ENCODE measurements at regions not wholly inside any gene's neighbourhood (a gene's known extent, or its start where the extent isn't known, plus 50 kb on each side); places are given as distances from the start of the nearest gene placed in this dataset.
"Not testable (repeated sequence)": the region's sequence is repeated elsewhere in the genome, so short reads cannot be mapped to it uniquely, and the experiment has no call there.

DNA sequence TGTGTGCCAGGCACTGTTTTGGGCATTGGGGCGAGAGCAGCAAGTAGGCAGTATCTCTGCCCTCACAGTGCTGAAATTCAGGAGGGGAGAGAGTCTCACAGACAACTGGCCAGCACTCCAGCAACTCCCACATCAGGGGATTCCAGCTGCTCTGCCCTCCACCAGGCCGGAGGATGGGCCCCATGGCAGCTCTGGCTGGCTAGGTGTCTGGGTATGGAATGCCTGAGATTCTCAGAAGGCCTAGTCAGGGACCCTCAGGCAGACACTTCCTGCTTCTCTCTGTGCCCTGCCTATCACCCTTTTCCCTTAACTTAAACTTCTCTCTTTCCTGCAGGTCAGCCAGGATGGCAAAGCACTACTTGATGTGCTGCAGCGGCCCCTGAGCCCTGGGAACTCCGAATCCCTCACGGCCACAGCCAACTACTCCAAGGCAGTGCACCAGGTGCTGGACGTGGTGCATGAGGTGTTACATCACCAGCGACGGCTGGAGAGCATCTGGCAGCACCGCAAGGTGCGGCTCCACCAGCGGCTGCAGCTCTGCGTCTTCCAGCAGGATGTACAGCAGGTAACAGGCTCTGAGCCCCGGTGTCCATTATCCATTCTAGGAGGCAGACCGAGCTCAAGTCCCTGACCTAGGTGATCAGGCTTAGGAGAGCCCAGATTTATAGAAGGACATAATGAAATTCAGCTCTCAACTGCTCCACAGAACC is 342.2 kb upstream of the ROPN1 start:
- FAIRE-seq, result no peak
- DNase-seq (ENCODE audit: low read depth), result no peak
- Histone ChIP-seq H3K27me3 (ENCODE audit: control insufficient read depth, insufficient read depth, low read length) (peaks cover 3% of the 10 kb centered on the region), H3K36me3 (ENCODE audit: control insufficient read depth, insufficient read depth, low read length) (no peaks in the 10 kb centered on the region), H3K4me3 (ENCODE audit: low read depth, low read length) (no peak overlapping the region)
- TF ChIP-seq CTCF (IDR thresholded peaks at IDR 0.05; ENCODE audit: insufficient read depth, low read length, severe bottlenecking), result no peak

- Histone ChIP-seq H3K36me3 (ENCODE audit: control insufficient read depth, insufficient read depth, low read length) (no peaks in the 10 kb centered on the region), H3K4me3 (ENCODE audit: low read depth, low read length) (no peak overlapping the region), H3K27me3 (ENCODE audit: control insufficient read depth, insufficient read depth, low read length) (peaks cover 2% of the 10 kb centered on the region)
- TF ChIP-seq CTCF (IDR thresholded peaks at IDR 0.05; ENCODE audit: insufficient read depth, low read length, severe bottlenecking), result no peak
- DNase-seq (ENCODE audit: low read depth), result no peak
- no peak for FAIRE-seq
Observed at GRCh38 chr3:124336067-124336656, 344.2 kb upstream of the ROPN1 start.

DNA sequence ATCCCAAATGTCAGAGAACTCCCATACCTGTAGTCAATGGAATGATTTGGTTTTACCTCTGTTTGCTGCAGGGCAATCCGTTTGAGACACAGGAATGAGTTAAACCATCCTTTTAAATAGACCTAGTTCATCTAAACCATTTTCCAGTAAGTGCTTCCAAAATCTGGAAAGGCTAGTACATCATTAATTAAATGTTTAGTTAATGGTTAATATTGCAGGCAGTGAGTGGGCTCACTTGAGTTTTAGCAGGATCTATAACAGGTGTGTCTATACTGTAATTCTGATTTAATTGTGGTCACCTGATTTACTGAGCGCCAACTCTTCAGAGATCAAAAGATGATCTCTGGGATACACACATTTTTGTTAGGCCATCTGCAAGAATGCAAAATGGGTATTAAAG is 353.9 kb upstream of the ROPN1 start:
- TF ChIP-seq CTCF (IDR thresholded peaks at IDR 0.05; ENCODE audit: insufficient read depth, low read length, severe bottlenecking), result no peak
- H3K27me3 ChIP-seq (ENCODE audit: control insufficient read depth, insufficient read depth, low read length), result peaks cover 7% of the 10 kb centered on the region
- DNase-seq (ENCODE audit: low read depth), result no peak
- no peak overlapping the region for H3K4me3 ChIP-seq (ENCODE audit: low read depth, low read length)
- no peaks in the 10 kb centered on the region for H3K36me3 ChIP-seq (ENCODE audit: control insufficient read depth, insufficient read depth, low read length)
- FAIRE-seq, result no peak

DNA sequence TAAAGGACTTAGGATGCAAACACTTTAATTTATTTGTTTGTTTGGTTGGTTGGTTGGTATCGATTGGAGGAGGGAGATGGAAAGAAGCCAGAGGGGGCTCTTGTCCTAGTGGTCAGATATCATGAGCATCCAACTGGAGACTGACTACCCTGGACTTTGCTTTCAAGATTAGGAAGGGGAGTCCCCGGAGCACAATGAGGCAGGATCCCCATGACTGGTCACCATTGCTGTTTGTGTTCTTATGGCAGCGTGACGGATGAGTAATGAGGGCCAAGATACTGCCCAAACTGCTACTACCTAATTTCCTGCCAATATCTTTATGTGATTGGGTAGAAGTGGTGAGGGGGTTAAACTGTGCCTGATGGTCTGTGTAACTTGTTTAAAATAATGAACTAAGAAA is 354.6 kb upstream of the ROPN1 start:
- H3K27me3 ChIP-seq (ENCODE audit: control insufficient read depth, insufficient read depth, low read length), result peaks cover 4% of the 10 kb centered on the region
- FAIRE-seq (no peak), DNase-seq (ENCODE audit: low read depth) (no peak)
- H3K4me3 ChIP-seq (ENCODE audit: low read depth, low read length), result no peak overlapping the region
- TF ChIP-seq CTCF (IDR thresholded peaks at IDR 0.05; ENCODE audit: insufficient read depth, low read length, severe bottlenecking), result no peak
- H3K36me3 ChIP-seq (ENCODE audit: control insufficient read depth, insufficient read depth, low read length), result no peaks in the 10 kb centered on the region

- TF ChIP-seq CTCF (IDR thresholded peaks at IDR 0.05; ENCODE audit: insufficient read depth, low read length, severe bottlenecking), result no peak
- H3K27me3 ChIP-seq (ENCODE audit: control insufficient read depth, insufficient read depth, low read length), result peaks cover 1% of the 10 kb centered on the region
- DNase-seq (ENCODE audit: low read depth), result no peak
- H3K36me3 ChIP-seq (ENCODE audit: control insufficient read depth, insufficient read depth, low read length), result no peaks in the 10 kb centered on the region
- H3K4me3 ChIP-seq (ENCODE audit: low read depth, low read length), result no peak overlapping the region
- peak; percentile 43 for FAIRE-seq
Observed at GRCh38 chr3:124347418-124347817, 355.5 kb upstream of the ROPN1 start.

GRCh38 chr3:124348555-124348954 is 356.6 kb upstream of the ROPN1 start:
- not testable (repeated sequence) for DNase-seq (ENCODE audit: low read depth); H3K27me3 ChIP-seq (ENCODE audit: control insufficient read depth, insufficient read depth, low read length); H3K4me3 ChIP-seq (ENCODE audit: low read depth, low read length); H3K36me3 ChIP-seq (ENCODE audit: control insufficient read depth, insufficient read depth, low read length); FAIRE-seq

All from bronchial epithelial cell (primary cell).